ENCODE measurements at regions not wholly inside any gene's neighbourhood (a gene's known extent, or its start where the extent isn't known, plus 50 kb on each side); places are given as distances from the start of the nearest gene placed in this dataset.

GRCh38 chr17:72394531-72394930, 273.7 kb downstream of the SOX9 start:
- no peak for DNase-seq

- no peak for DNase-seq
Observed at GRCh38 chr17:72396121-72396520, 275.3 kb downstream of the SOX9 start.

- DNase-seq, result no peak
Observed at GRCh38 chr17:72397223-72397667, 276.4 kb downstream of the SOX9 start.

GRCh38 chr17:72397687-72398086, 276.9 kb downstream of the SOX9 start:
- DNase-seq, result no peak

GRCh38 chr17:72399023-72399607, 278.3 kb downstream of the SOX9 start:
- no peak for DNase-seq

GRCh38 chr17:72399608-72400487, 279.0 kb downstream of the SOX9 start:
- DNase-seq, result no peak

GRCh38 chr17:72400488-72400827, 279.6 kb downstream of the SOX9 start:
- DNase-seq, result no peak

GRCh38 chr17:72400863-72401262, 280.0 kb downstream of the SOX9 start:
- no peak for DNase-seq

GRCh38 chr17:72401883-72402726, 281.3 kb downstream of the SOX9 start:
- no peak for DNase-seq

- DNase-seq, result no peak
Observed at GRCh38 chr17:72402727-72403210, 281.9 kb downstream of the SOX9 start.

- DNase-seq, result no peak
Observed at GRCh38 chr17:72403713-72404209, 282.9 kb downstream of the SOX9 start.

GRCh38 chr17:72404872-72405271, 284.1 kb downstream of the SOX9 start:
- DNase-seq, result no peak

GRCh38 chr17:72405662-72406230, 284.9 kb downstream of the SOX9 start:
- DNase-seq, result no peak

GRCh38 chr17:72406498-72406897, 285.7 kb downstream of the SOX9 start:
- no peak for DNase-seq

GRCh38 chr17:72407336-72407909, 286.6 kb downstream of the SOX9 start:
- no peak for DNase-seq

- DNase-seq, result no peak
Observed at GRCh38 chr17:72407931-72408330, 287.1 kb downstream of the SOX9 start.

- DNase-seq, result no peak
Observed at GRCh38 chr17:72408641-72409040, 287.8 kb downstream of the SOX9 start.

GRCh38 chr17:72409405-72410002, 288.7 kb downstream of the SOX9 start:
- DNase-seq, result no peak

- no peak for DNase-seq
Observed at GRCh38 chr17:72411124-72411563, 290.3 kb downstream of the SOX9 start.

GRCh38 chr17:72412650-72413076, 291.8 kb downstream of the SOX9 start:
- DNase-seq, result no peak

- no peak for DNase-seq
Observed at GRCh38 chr17:72413077-72414031, 292.5 kb downstream of the SOX9 start.
